Suprapubic skin (tissue), 4 donors: ENCODE measurements at regions not wholly inside any gene's neighbourhood (a gene's known extent, or its start where the extent isn't known, plus 50 kb on each side); places are given as distances from the start of the nearest gene placed in this dataset.

Source experiments
- DNase-seq, 2 donors: peaks; one replicate each; pipeline ENCODE4 v3.0.0-alpha.2; 2019; ENCODE audit warnings: low spot score in 2 of 2
- H3K27ac ChIP-seq: fragments of 200-600 bp; sonication (generic); one replicate; pipeline ENCODE4 v1.5.1; 2019
- H3K27me3 ChIP-seq: fragments of 200-600 bp; sonication (generic); one replicate; pipeline ENCODE4 v1.5.1; 2019
- H3K36me3 ChIP-seq: fragments of 200-600 bp; sonication (generic); one replicate; pipeline ENCODE4 v1.5.1; 2019
- H3K4me1 ChIP-seq: fragments of 200-600 bp; sonication (generic); one replicate; pipeline ENCODE4 v1.5.1; 2019
- H3K4me3 ChIP-seq: fragments of 200-600 bp; sonication (generic); one replicate; pipeline ENCODE4 v1.5.1; 2019; ENCODE audit warnings: mild to moderate bottlenecking
- H3K9me3 ChIP-seq: fragments of 200-600 bp; sonication (generic); one replicate; pipeline ENCODE4 v1.5.1; 2019
- CTCF ChIP-seq, 2 donors: fragments of 200-600 bp in 1 of 2; fragments of 450-650 bp in 1 of 2; sonication (generic) in 1 of 2; IDR thresholded peaks; one replicate each; pipeline ENCODE4 v1.5.1; 2016 to 2019; ENCODE audit warnings: antibody characterized with exemption in 2 of 2, mild to moderate bottlenecking in 1 of 2, moderate library complexity in 1 of 2
- EP300 ChIP-seq: sonication (generic); formaldehyde crosslinking; IDR thresholded peaks from one replicate; pipeline ENCODE4 v1.6.1; 2017; ENCODE audit warnings: antibody characterized with exemption
- POLR2A ChIP-seq, 2 donors: fragments of 450-650 bp; IDR thresholded peaks; one replicate each; pipeline ENCODE4 v1.6.1; 2017; ENCODE audit warnings: antibody characterized with exemption in 2 of 2, mild to moderate bottlenecking in 2 of 2, moderate library complexity in 2 of 2
- POLR2AphosphoS5 ChIP-seq, 3 donors: sonication (generic); formaldehyde crosslinking; IDR thresholded peaks; one replicate each; pipeline ENCODE4 v1.6.1; 2017; ENCODE audit warnings: antibody characterized with exemption in 3 of 3
- WGBS: methylation state at CpG from one replicate; pipeline ENCODE4 v1.1.5; 2018; 5-methylcytosine and 5-hydroxymethylcytosine counted together

- 87% methylated on average over 1 of the region's 1 CpG for WGBS
- H3K4me3 ChIP-seq: no peak overlapping the region
- DNase-seq: no peak
- H3K36me3 ChIP-seq: no peaks in the 10 kb centered on the region
- no peaks in the 10 kb centered on the region for H3K27me3 ChIP-seq
- no peaks in the 10 kb centered on the region for H3K9me3 ChIP-seq
- H3K27ac ChIP-seq: no peak overlapping the region
- H3K4me1 ChIP-seq: no peaks in the 10 kb centered on the region
- no peak for TF ChIP-seq CTCF (IDR thresholded peaks at IDR 0.05)
- TF ChIP-seq POLR2A (IDR thresholded peaks at IDR 0.05): no peak
- no peak for TF ChIP-seq POLR2AphosphoS5 (IDR thresholded peaks at IDR 0.05)
- TF ChIP-seq EP300: no peak
Measured at GRCh38 chr10:76721891-76722505, 915.6 kb downstream of the KCNMA1 start.

- Histone ChIP-seq H3K36me3 (no peaks in the 10 kb centered on the region), H3K4me3 (no peak overlapping the region), H3K27ac (no peak overlapping the region), H3K27me3 (no peaks in the 10 kb centered on the region), H3K4me1 (no peaks in the 10 kb centered on the region), H3K9me3 (no peaks in the 10 kb centered on the region)
- no peak for TF ChIP-seq CTCF (IDR thresholded peaks at IDR 0.05)
- TF ChIP-seq POLR2A (IDR thresholded peaks at IDR 0.05): no peak
- TF ChIP-seq EP300: no peak
- TF ChIP-seq POLR2AphosphoS5 (IDR thresholded peaks at IDR 0.05): no peak
- 88% methylated on average over 4 of the region's 4 CpGs for WGBS
- DNase-seq: no peak
Measured at GRCh38 chr10:76719006-76719405, 918.6 kb downstream of the KCNMA1 start.

- DNase-seq: no peak
- Histone ChIP-seq H3K9me3 (no peaks in the 10 kb centered on the region), H3K4me1 (no peaks in the 10 kb centered on the region), H3K4me3 (no peak overlapping the region), H3K36me3 (no peaks in the 10 kb centered on the region), H3K27ac (no peak overlapping the region), H3K27me3 (no peaks in the 10 kb centered on the region)
- no peak for TF ChIP-seq CTCF (IDR thresholded peaks at IDR 0.05)
- no peak for TF ChIP-seq EP300
- TF ChIP-seq POLR2A (IDR thresholded peaks at IDR 0.05): no peak
- no peak for TF ChIP-seq POLR2AphosphoS5 (IDR thresholded peaks at IDR 0.05)
- WGBS: 68% methylated on average over 1 of the region's 1 CpG
Measured at GRCh38 chr10:76717141-76717540, 920.5 kb downstream of the KCNMA1 start.

GRCh38 chr10:76711222-76711997 lies 926.2 kb downstream of the KCNMA1 start:
- Histone ChIP-seq H3K27me3 (no peaks in the 10 kb centered on the region), H3K4me3 (no peak overlapping the region), H3K9me3 (no peaks in the 10 kb centered on the region), H3K4me1 (no peaks in the 10 kb centered on the region), H3K36me3 (no peaks in the 10 kb centered on the region), H3K27ac (no peak overlapping the region)
- DNase-seq: no peak
- TF ChIP-seq POLR2A (IDR thresholded peaks at IDR 0.05) (no peak), CTCF (IDR thresholded peaks at IDR 0.05) (no peak), POLR2AphosphoS5 (IDR thresholded peaks at IDR 0.05) (no peak), EP300 (no peak)
- 85% methylated on average over 7 of the region's 8 CpGs for WGBS

GRCh38 chr10:76700241-76700640 lies 937.4 kb downstream of the KCNMA1 start:
- Histone ChIP-seq H3K4me3 (no peak overlapping the region), H3K9me3 (no peaks in the 10 kb centered on the region), H3K36me3 (no peaks in the 10 kb centered on the region), H3K4me1 (no peaks in the 10 kb centered on the region), H3K27ac (no peak overlapping the region), H3K27me3 (no peaks in the 10 kb centered on the region)
- no peak for DNase-seq
- TF ChIP-seq POLR2A (IDR thresholded peaks at IDR 0.05) (no peak), POLR2AphosphoS5 (IDR thresholded peaks at IDR 0.05) (no peak), CTCF (IDR thresholded peaks at IDR 0.05) (no peak), EP300 (no peak)
- 100% methylated on average over 1 of the region's 1 CpG for WGBS
